ENCODE measurements at regions not wholly inside any gene's neighbourhood (a gene's known extent, or its start where the extent isn't known, plus 50 kb on each side); places are given as distances from the start of the nearest gene placed in this dataset.

GRCh38 chr12:127716166-127716565 is 550.8 kb upstream of the TMEM132C start:
- RAD21 ChIA-PET (ENCODE audit: unreplicated experiment), result no interaction called here
- POLR2A ChIA-PET, result no interaction called here
- intact Hi-C loops (cut with micrococcal nuclease; ENCODE audit: unreplicated experiment) (no loop called here), in situ Hi-C loops (cut with MboI) (no loop called here)
- no peaks in the 10 kb centered on the region for H4K20me1 ChIP-seq (ENCODE audit: control insufficient read depth, insufficient read depth)
- no peak for FAIRE-seq
- BruUV-seq (replicated peaks), result no TSS peak
- no peaks in the 10 kb centered on the region for H3K36me3 ChIP-seq (ENCODE audit: control insufficient read depth in 2 of 2, insufficient read depth in 2 of 2, low read length in 1 of 2)
- no peak overlapping the region for H3K27ac ChIP-seq (ENCODE audit: control insufficient read depth, insufficient read depth)
- no peaks in the 10 kb centered on the region for H3K4me1 ChIP-seq (ENCODE audit: control insufficient read depth, insufficient read depth, low read length)
- H3K9ac ChIP-seq (ENCODE audit: control insufficient read depth, insufficient read depth, low read length), result no peak overlapping the region
- no peaks in the 10 kb centered on the region for H3K9me3 ChIP-seq (replicated peaks; ENCODE audit: control insufficient read depth, insufficient read depth, low read length)
- 2% methylated on average over 2 of the region's 2 CpGs for WGBS (ENCODE audit: insufficient coverage, insufficient replicate concordance, low lambda C conversion rate, missing lambda C conversion rate)
- H3K4me3 ChIP-seq, result no peak overlapping the region
- no peak overlapping the region for H3K4me2 ChIP-seq (ENCODE audit: control insufficient read depth, insufficient read depth)
- TF ChIP-seq GATAD2B (conservative IDR thresholded peaks at IDR 0.05; ENCODE audit: low read depth) (no peak), RCOR1 (conservative IDR thresholded peaks at IDR 0.05; ENCODE audit: low read depth, low read length) (no peak), E2F4 (IDR thresholded peaks at IDR 0.05; ENCODE audit: low read depth, low read length) (no peak), NFXL1 (IDR thresholded peaks at IDR 0.05; ENCODE audit: borderline replicate concordance) (no peak), RELB (IDR thresholded peaks at IDR 0.05; ENCODE audit: low read depth) (no peak), KLF5 (IDR thresholded peaks at IDR 0.05; ENCODE audit: partially characterized antibody) (no peak), ETV6 (conservative IDR thresholded peaks at IDR 0.05 in 1 of 2, IDR thresholded peaks at IDR 0.05 in 1 of 2; ENCODE audit: borderline replicate concordance in 1 of 2, low read depth in 1 of 2) (no peak), TCF12 (IDR thresholded peaks at IDR 0.05; ENCODE audit: low read depth, low read length) (no peak), TAF1 (IDR thresholded peaks at IDR 0.05; ENCODE audit: borderline replicate concordance, low read depth, low read length) (no peak)
- SMC1A ChIA-PET (ENCODE audit: uncharacterized antibody, unreplicated experiment), result no interaction called here
- CTCF ChIA-PET, result no interaction called here
- no peaks in the 10 kb centered on the region for H3K27me3 ChIP-seq (replicated peaks in 1 of 2; ENCODE audit: control insufficient read depth in 2 of 2, insufficient read depth in 2 of 2, low read length in 1 of 2)
- H3K79me2 ChIP-seq (ENCODE audit: control insufficient read depth, insufficient read depth, low read length), result no peaks in the 10 kb centered on the region
- DNase-seq (ENCODE audit: low read depth, low spot score), result no peak
- H2AFZ ChIP-seq (ENCODE audit: control insufficient read depth, low read depth, low read length), result no peak overlapping the region
- ATAC-seq, result no peak
